HCT116 (cell line): ENCODE measurements at regions not wholly inside any gene's neighbourhood (a gene's known extent, or its start where the extent isn't known, plus 50 kb on each side); places are given as distances from the start of the nearest gene placed in this dataset.

Source experiments
- EZH2phosphoT487 ChIP-seq: fragments of 200-600 bp; IDR thresholded peaks from 2 replicates; pipeline ENCODE4 v1.6.1; 2018; ENCODE audit warnings: antibody characterized with exemption, borderline replicate concordance
- POLR2A ChIP-seq: IDR thresholded peaks from 2 replicates; pipeline ENCODE4 v1.7.0; 2011; ENCODE audit warnings: borderline replicate concordance; ENCODE audit not compliant: insufficient read depth, insufficient read length; ENCODE audit errors: extremely low read depth
- SP1 ChIP-seq: IDR thresholded peaks from 2 replicates; pipeline ENCODE4 v1.6.1; 2012; ENCODE audit warnings: low read depth
- ZFX ChIP-seq: fragments of 450-650 bp; IDR thresholded peaks from 2 replicates; pipeline ENCODE4 v1.6.1; 2017
- TF ChIP-seq, protein P1 (sequence below), 3 experiments: fragments of 200-600 bp in 1 of 3; sonication (generic) in 1 of 3; IDR thresholded peaks in 2 of 3; conservative IDR thresholded peaks in 1 of 3; 2 replicates each; pipeline ENCODE4 v1.5.1; 2012 to 2017; ENCODE audit warnings: low read depth in 2 of 3, low read length in 2 of 3, antibody characterized with exemption in 1 of 3, borderline replicate concordance in 1 of 3, control low read depth in 1 of 3, mild to moderate bottlenecking in 1 of 3, mixed read lengths in 1 of 3, mixed run types in 1 of 3, moderate library complexity in 1 of 3; ENCODE audit not compliant: insufficient read depth in 1 of 3

GRCh38 chrX:95612350-95612749 is 1072.3 kb upstream of the DIAPH2 start:
- TF ChIP-seq, protein P1, sequence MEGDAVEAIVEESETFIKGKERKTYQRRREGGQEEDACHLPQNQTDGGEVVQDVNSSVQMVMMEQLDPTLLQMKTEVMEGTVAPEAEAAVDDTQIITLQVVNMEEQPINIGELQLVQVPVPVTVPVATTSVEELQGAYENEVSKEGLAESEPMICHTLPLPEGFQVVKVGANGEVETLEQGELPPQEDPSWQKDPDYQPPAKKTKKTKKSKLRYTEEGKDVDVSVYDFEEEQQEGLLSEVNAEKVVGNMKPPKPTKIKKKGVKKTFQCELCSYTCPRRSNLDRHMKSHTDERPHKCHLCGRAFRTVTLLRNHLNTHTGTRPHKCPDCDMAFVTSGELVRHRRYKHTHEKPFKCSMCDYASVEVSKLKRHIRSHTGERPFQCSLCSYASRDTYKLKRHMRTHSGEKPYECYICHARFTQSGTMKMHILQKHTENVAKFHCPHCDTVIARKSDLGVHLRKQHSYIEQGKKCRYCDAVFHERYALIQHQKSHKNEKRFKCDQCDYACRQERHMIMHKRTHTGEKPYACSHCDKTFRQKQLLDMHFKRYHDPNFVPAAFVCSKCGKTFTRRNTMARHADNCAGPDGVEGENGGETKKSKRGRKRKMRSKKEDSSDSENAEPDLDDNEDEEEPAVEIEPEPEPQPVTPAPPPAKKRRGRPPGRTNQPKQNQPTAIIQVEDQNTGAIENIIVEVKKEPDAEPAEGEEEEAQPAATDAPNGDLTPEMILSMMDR (IDR thresholded peaks at IDR 0.05 in 2 of 3, conservative IDR thresholded peaks at IDR 0.05 in 1 of 3; ENCODE audit: borderline replicate concordance in 1 of 3, insufficient read depth in 1 of 3, low read depth in 2 of 3, low read length in 2 of 3) = no peak
- no peak for TF ChIP-seq POLR2A
- TF ChIP-seq EZH2phosphoT487 = no peak
- TF ChIP-seq SP1 = no peak
- no peak for TF ChIP-seq ZFX
